HCT116 (cell line): ENCODE measurements at regions not wholly inside any gene's neighbourhood (a gene's known extent, or its start where the extent isn't known, plus 50 kb on each side); places are given as distances from the start of the nearest gene placed in this dataset.

Source experiments
- CEBPB ChIP-seq: IDR thresholded peaks from 2 replicates; pipeline ENCODE4 v1.6.1; 2012; ENCODE audit warnings: low read depth
- ELF1 ChIP-seq: IDR thresholded peaks from 2 replicates; pipeline ENCODE4 v1.6.1; 2012; ENCODE audit warnings: low read depth, borderline replicate concordance
- EZH2 ChIP-seq: fragments of 200-600 bp; sonication (generic); IDR thresholded peaks from 2 replicates; pipeline ENCODE4 v1.6.1; 2017; ENCODE audit warnings: antibody characterized with exemption, mixed run types
- POLR2A ChIP-seq: IDR thresholded peaks from 2 replicates; pipeline ENCODE4 v1.7.0; 2011; ENCODE audit warnings: borderline replicate concordance; ENCODE audit not compliant: insufficient read depth, insufficient read length; ENCODE audit errors: extremely low read depth
- RAD21 ChIP-seq: IDR thresholded peaks from 2 replicates; pipeline ENCODE4 v1.6.1; 2012; ENCODE audit warnings: low read depth, mild to moderate bottlenecking
- SIN3A ChIP-seq: IDR thresholded peaks from 2 replicates; pipeline ENCODE4 v1.6.1; 2012; ENCODE audit warnings: low read depth
- YY1 ChIP-seq: IDR thresholded peaks from 2 replicates; pipeline ENCODE4 v1.6.1; 2011; ENCODE audit warnings: low read length, low read depth, moderate library complexity, mild to moderate bottlenecking; ENCODE audit not compliant: insufficient replicate concordance; ENCODE audit errors: extremely low read depth
- TF ChIP-seq, protein P1 (sequence below), 3 experiments: fragments of 200-600 bp in 1 of 3; sonication (generic) in 1 of 3; IDR thresholded peaks in 2 of 3; conservative IDR thresholded peaks in 1 of 3; 2 replicates each; pipeline ENCODE4 v1.5.1; 2012 to 2017; ENCODE audit warnings: low read depth in 2 of 3, low read length in 2 of 3, antibody characterized with exemption in 1 of 3, borderline replicate concordance in 1 of 3, control low read depth in 1 of 3, mild to moderate bottlenecking in 1 of 3, mixed read lengths in 1 of 3, mixed run types in 1 of 3, moderate library complexity in 1 of 3; ENCODE audit not compliant: insufficient read depth in 1 of 3

DNA sequence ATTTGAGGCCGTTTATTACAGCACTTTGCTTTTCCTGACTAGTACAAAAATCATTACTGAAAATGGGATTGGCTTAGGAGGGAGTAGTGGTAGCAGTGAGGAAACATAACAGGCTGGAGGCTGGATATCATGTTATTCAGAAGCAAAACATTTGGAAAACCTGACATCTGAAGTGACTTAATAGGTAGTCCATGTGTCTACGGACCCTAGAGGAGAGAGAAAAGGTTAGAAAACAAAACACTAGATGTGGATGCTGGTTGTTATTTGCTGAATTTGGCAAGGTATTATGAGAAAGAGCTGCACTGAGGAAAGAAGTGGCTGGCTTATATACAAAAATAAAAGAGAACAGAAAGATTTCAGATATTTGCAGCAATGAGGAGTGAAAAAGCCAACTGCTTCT lies 139.9 kb downstream of the MEX3B start:
- TF ChIP-seq POLR2A (no peak), CEBPB (no peak), RAD21 (no peak), SIN3A (no peak), EZH2 (no peak), YY1 (no peak), ELF1 (no peak)
- TF ChIP-seq, protein P1, sequence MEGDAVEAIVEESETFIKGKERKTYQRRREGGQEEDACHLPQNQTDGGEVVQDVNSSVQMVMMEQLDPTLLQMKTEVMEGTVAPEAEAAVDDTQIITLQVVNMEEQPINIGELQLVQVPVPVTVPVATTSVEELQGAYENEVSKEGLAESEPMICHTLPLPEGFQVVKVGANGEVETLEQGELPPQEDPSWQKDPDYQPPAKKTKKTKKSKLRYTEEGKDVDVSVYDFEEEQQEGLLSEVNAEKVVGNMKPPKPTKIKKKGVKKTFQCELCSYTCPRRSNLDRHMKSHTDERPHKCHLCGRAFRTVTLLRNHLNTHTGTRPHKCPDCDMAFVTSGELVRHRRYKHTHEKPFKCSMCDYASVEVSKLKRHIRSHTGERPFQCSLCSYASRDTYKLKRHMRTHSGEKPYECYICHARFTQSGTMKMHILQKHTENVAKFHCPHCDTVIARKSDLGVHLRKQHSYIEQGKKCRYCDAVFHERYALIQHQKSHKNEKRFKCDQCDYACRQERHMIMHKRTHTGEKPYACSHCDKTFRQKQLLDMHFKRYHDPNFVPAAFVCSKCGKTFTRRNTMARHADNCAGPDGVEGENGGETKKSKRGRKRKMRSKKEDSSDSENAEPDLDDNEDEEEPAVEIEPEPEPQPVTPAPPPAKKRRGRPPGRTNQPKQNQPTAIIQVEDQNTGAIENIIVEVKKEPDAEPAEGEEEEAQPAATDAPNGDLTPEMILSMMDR (IDR thresholded peaks at IDR 0.05 in 2 of 3, conservative IDR thresholded peaks at IDR 0.05 in 1 of 3; ENCODE audit: borderline replicate concordance in 1 of 3, insufficient read depth in 1 of 3, low read depth in 2 of 3, low read length in 2 of 3), result no peak
